BJ (cell line): ENCODE measurements at regions not wholly inside any gene's neighbourhood (a gene's known extent, or its start where the extent isn't known, plus 50 kb on each side); places are given as distances from the start of the nearest gene placed in this dataset.
A peak's percentile ranks its signal among the peaks of the same experiment; 100 is the strongest.

ENCODE experiments used
- CTCF ChIA-PET: fragments of 350-600 bp; formaldehyde crosslinking; extraction: SDS; loops from one replicate; lab custom pipeline; 2021; ENCODE audit warnings: antibody characterized with exemption, inconsistent platforms; lab: Yijun Ruan, JAX
- POLR2A ChIA-PET: fragments of 300-600 bp; sonication (Branson Sonifier 250); formaldehyde crosslinking; extraction: SDS; loops from one replicate; lab custom pipeline; 2021; ENCODE audit warnings: antibody characterized with exemption; lab: Charles Lee
- DNase-seq: peaks from one replicate; pipeline ENCODE4 v3.0.0-alpha.2; 2011; ENCODE audit warnings: low read depth
- H3K27me3 ChIP-seq: 2 replicates; pipeline ENCODE4 v1.6.0; 2011; ENCODE audit warnings: low read length; ENCODE audit not compliant: control insufficient read depth, insufficient read depth
- H3K36me3 ChIP-seq: 2 replicates; pipeline ENCODE4 v1.5.1; 2011; ENCODE audit warnings: low read length; ENCODE audit not compliant: control insufficient read depth, insufficient read depth
- H3K4me3 ChIP-seq: 2 replicates; pipeline ENCODE4 v1.5.1; 2011; ENCODE audit warnings: low read depth, mild to moderate bottlenecking, control low read depth, low read length
- TF ChIP-seq, protein P1 (sequence below): IDR thresholded peaks from 2 replicates; pipeline ENCODE4 v1.5.1; 2011; ENCODE audit warnings: low read depth, mild to moderate bottlenecking, control low read depth, inconsistent platforms, low read length, moderate library complexity; ENCODE audit not compliant: insufficient read depth

DNA sequence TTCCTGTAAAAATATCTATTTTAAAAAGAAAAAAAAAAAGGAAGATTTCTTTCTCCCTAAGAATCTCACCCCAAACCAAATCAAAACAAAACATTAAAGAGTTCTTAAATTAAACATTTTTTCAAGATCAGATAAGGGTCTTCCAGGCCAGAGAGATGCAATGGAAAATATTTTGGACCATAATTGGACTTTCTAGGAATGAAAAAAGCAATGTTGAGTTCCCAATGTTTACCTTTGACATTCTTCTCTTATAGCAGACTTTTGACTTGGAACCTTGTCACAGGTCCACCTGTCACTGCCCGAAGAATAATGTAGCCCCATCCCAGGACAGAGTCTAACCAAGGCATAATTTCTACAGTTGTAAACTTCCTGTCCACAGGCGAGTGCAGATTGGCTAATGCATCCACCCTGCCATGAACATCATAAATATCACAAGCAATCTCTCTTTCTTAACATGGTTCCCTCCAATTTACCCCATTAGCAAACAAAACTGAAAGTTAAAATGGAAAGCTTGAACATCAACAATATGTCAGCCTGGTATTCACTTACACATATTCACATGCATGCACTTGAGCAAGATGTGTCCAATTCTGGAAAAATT, 121.7 kb upstream of the ZNF366 start:
- CTCF ChIA-PET: no interaction called here
- no peaks in the 10 kb centered on the region for H3K27me3 ChIP-seq
- no peaks in the 10 kb centered on the region for H3K36me3 ChIP-seq
- POLR2A ChIA-PET: no interaction called here
- TF ChIP-seq, protein P1, sequence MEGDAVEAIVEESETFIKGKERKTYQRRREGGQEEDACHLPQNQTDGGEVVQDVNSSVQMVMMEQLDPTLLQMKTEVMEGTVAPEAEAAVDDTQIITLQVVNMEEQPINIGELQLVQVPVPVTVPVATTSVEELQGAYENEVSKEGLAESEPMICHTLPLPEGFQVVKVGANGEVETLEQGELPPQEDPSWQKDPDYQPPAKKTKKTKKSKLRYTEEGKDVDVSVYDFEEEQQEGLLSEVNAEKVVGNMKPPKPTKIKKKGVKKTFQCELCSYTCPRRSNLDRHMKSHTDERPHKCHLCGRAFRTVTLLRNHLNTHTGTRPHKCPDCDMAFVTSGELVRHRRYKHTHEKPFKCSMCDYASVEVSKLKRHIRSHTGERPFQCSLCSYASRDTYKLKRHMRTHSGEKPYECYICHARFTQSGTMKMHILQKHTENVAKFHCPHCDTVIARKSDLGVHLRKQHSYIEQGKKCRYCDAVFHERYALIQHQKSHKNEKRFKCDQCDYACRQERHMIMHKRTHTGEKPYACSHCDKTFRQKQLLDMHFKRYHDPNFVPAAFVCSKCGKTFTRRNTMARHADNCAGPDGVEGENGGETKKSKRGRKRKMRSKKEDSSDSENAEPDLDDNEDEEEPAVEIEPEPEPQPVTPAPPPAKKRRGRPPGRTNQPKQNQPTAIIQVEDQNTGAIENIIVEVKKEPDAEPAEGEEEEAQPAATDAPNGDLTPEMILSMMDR: no peak
- H3K4me3 ChIP-seq: no peak overlapping the region
- no peak for DNase-seq

DNA sequence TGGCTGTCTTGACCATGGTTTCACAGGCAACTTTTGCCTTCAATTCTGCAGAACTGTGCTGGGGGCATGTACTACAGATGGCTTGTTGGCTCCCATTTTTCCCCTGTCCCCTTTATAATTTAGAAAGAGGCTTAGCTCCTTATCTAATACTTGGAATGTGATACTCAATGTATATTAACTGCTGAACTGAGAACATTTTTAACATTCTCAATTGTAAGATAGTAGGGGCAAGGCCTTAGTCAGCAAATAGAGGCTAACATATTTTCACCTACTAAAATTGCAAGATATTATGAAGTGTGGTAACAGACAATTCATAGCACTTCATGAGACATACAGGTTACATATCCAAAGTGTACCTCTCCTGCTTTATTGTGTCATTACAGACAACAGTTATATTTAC, 118.1 kb upstream of the ZNF366 start:
- H3K36me3 ChIP-seq: no peaks in the 10 kb centered on the region
- TF ChIP-seq, protein P1: no peak
- ChIA-PET CTCF (interaction anchor here (1.6 kb wide), 1 partner anchor 194 kb away, joined by 6 read pairs; no protein-coding TSS in a partner anchor), POLR2A (no interaction called here)
- H3K4me3 ChIP-seq: no peak overlapping the region
- no peak for DNase-seq
- no peaks in the 10 kb centered on the region for H3K27me3 ChIP-seq

DNA sequence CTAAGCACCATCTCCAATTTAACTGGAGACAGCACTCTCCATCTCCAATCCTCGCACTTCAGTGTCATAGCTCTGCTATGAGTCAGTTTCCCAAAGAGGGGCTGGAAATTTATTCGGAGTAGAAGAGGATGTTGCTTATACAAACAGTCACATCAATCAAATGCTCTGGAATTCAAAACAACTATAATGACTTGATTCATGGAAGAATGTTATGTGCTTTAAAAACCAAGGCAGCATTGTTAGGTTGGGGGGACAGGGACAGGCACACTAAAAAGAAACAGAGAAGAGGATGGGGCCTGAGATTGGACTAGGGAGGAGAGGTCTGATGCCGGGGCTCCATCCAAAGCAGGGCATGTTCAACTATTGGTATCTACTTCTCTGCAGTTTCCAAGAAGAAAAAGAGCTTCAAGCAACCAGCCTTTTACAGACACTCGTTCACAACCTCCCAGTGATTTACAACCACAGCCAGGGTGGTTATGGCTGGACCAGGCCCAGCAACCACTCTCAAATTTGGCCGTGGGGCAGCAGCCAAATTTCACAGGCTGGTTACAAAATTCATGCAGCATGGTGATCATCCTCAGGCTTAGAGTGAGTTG, 117.5 kb upstream of the ZNF366 start:
- Histone ChIP-seq H3K4me3 (no peak overlapping the region), H3K27me3 (no peaks in the 10 kb centered on the region), H3K36me3 (no peaks in the 10 kb centered on the region)
- TF ChIP-seq, protein P1: no peak
- ChIA-PET CTCF (interaction anchor here (0.7 kb wide), 1 partner anchor 194 kb away, joined by 3 read pairs; no protein-coding TSS in a partner anchor), POLR2A (no interaction called here)
- DNase-seq: peak; percentile 47

DNA sequence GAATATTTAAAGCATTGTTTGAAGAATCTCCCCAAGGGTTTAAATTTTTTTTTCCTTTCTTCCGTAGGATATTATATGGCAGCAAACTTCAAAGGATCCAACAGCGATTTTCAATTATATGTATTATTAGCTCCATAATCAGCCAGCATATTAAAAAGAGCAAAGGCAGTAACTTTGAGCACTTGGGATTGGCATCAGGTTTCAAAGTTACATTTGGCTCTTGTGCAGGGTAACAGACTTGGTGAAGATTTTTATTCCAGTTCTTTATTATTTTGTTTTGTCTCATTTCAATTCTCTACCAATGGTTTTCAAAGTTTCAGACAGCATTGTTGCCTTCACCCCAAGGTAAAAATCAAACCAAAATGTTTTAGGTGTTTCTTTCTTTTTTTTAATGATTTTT, 116.7 kb upstream of the ZNF366 start:
- Histone ChIP-seq H3K36me3 (no peaks in the 10 kb centered on the region), H3K27me3 (no peaks in the 10 kb centered on the region; the same call in 1 of the 2 replicates), H3K4me3 (no peak overlapping the region)
- POLR2A ChIA-PET: no interaction called here
- TF ChIP-seq, protein P1: no peak
- CTCF ChIA-PET: interaction anchor here (1.0 to 2.9 kb wide), 2 partner anchors 13 to 258 kb away, joined by 4 to 20 read pairs; no protein-coding TSS in a partner anchor
- no peak for DNase-seq

DNA sequence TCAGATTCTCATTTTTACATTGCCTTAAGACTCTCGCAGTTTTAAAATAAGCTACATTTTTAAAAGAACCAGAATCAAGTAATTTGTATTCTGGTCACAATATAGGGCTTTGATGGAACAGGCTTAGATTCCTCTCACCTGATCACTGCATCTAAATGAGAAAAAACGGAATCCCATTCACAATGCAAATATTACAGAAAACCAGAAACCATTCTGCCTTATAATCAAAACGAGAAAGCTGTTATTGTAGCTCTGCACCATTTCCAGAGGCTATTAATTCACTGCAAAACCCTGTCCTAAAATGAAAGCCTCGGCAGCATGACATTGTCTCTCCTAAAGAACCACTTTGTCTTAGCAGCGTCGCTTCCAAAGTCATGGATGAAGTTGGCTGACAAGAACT, 116.1 kb upstream of the ZNF366 start:
- Histone ChIP-seq H3K4me3 (no peak overlapping the region), H3K36me3 (no peaks in the 10 kb centered on the region), H3K27me3 (no peaks in the 10 kb centered on the region; the same call in 1 of the 2 replicates)
- CTCF ChIA-PET: interaction anchor here (1.0 to 2.9 kb wide), 4 partner anchors 12 to 258 kb away, joined by 3 to 20 read pairs (median 4); no protein-coding TSS in a partner anchor
- TF ChIP-seq, protein P1: no peak
- POLR2A ChIA-PET: no interaction called here
- DNase-seq: no peak
